Urinary bladder (tissue), 3 donors: ENCODE measurements at regions not wholly inside any gene's neighbourhood (a gene's known extent, or its start where the extent isn't known, plus 50 kb on each side); places are given as distances from the start of the nearest gene placed in this dataset.

Source experiments
- DNase-seq: peaks from one replicate; pipeline ENCODE4 v3.0.0-alpha.2; 2015; ENCODE audit errors: extremely low spot score
- H3K27ac ChIP-seq: one replicate; pipeline ENCODE4 v1.5.1; 2013; ENCODE audit warnings: low read depth, mild to moderate bottlenecking, moderate library complexity
- H3K36me3 ChIP-seq: one replicate; pipeline ENCODE4 v1.6.1; 2013; ENCODE audit warnings: mild to moderate bottlenecking, moderate library complexity; ENCODE audit not compliant: insufficient read depth
- H3K4me1 ChIP-seq: one replicate; pipeline ENCODE4 v1.6.1; 2013; ENCODE audit warnings: mild to moderate bottlenecking, moderate library complexity; ENCODE audit not compliant: insufficient read depth
- H3K4me3 ChIP-seq: one replicate; pipeline ENCODE4 v1.5.1; 2013; ENCODE audit warnings: low read depth, low read length
- WGBS: extraction: QIAGEN DNeasy Blood & Tissue Kit; methylation state at CpG from one replicate; pipeline ENCODE4 v1.1.7; 2013; 5-methylcytosine and 5-hydroxymethylcytosine counted together
- donor health status: healthy with polysubstance abuse.
- donor health status: healthy.

GRCh38 chr11:104319396-104319795, 155.4 kb upstream of the PDGFD start:
- Histone ChIP-seq H3K27ac (no peak overlapping the region), H3K4me1 (no peaks in the 10 kb centered on the region), H3K36me3 (no peaks in the 10 kb centered on the region), H3K4me3 (no peak overlapping the region)
- WGBS, result 86% methylated on average over 4 of the region's 4 CpGs
- no peak for DNase-seq

DNA sequence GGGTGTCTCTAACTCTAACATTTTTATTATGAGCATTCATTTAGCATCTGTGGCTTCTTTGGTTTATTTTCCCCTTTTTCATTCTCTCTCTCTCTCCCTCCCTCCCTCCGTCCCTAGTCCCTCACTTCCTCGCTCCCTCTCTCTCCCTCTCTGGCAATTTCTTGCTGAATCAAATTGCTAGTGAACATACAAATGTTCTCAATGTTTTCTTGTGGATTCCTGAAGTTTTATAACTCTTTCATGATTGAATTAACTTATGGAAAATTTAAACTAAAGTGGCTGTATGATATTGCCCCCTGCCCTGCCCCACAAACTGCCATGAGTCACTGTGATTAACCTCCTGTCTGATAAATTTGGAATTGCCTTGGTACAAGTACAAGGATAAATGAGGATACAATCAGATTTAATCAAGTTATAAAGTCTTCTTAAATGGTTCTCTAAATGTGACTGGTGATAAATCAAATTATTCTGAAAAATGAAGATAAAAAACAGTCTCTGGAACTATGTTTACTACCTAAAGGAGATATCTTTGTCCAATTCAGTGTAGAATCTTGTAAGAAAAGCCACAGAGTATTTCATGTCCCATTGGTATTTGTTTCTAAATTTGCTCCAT, 143.0 kb upstream of the PDGFD start:
- Histone ChIP-seq H3K4me1 (no peaks in the 10 kb centered on the region), H3K4me3 (no peak overlapping the region), H3K36me3 (no peaks in the 10 kb centered on the region), H3K27ac (no peak overlapping the region)
- DNase-seq, result no peak
- WGBS, result 82% methylated on average over 2 of the region's 2 CpGs

GRCh38 chr11:104301776-104302175, 137.8 kb upstream of the PDGFD start:
- H3K27ac ChIP-seq, result no peak overlapping the region
- no peak for DNase-seq
- WGBS, result 73% methylated on average over 1 of the region's 1 CpG
- H3K4me1 ChIP-seq, result no peaks in the 10 kb centered on the region
- no peak overlapping the region for H3K4me3 ChIP-seq
- no peaks in the 10 kb centered on the region for H3K36me3 ChIP-seq

- H3K4me3 ChIP-seq, result no peak overlapping the region
- H3K27ac ChIP-seq, result no peak overlapping the region
- H3K4me1 ChIP-seq, result no peaks in the 10 kb centered on the region
- no peak for DNase-seq
- H3K36me3 ChIP-seq, result no peaks in the 10 kb centered on the region
- 63% methylated on average over 2 of the region's 2 CpGs for WGBS
Observed at GRCh38 chr11:104291646-104292045, 127.7 kb upstream of the PDGFD start.

- 69% methylated on average over 1 of the region's 1 CpG for WGBS
- no peak overlapping the region for H3K27ac ChIP-seq
Observed at GRCh38 chr11:104286129-104286528, 122.2 kb upstream of the PDGFD start.

DNA sequence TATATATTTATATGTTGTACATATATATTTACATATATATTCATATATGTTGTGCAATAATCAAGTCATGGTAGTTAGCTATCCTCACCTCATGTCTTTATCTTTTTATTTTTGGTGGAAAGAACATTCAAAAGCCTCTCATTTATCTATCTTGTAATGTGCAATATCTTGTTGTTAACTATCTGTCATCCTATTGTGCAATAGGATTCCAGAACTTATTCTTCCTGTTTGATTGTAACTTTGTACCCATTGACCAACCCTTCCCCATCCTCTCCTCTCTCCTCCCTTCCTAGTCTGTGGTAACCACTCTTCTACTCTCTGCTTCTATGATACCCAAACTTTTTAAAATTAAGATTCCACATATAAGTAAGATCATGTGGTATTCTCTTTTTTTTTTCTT, 115.6 kb upstream of the PDGFD start:
- no peaks in the 10 kb centered on the region for H3K4me1 ChIP-seq
- H3K36me3 ChIP-seq, result no peaks in the 10 kb centered on the region
- no peak overlapping the region for H3K27ac ChIP-seq
- no peak for DNase-seq
- H3K4me3 ChIP-seq, result no peak overlapping the region

More at GRCh38 chr11:104286129-104286528, 122.2 kb upstream of the PDGFD start:
- Histone ChIP-seq H3K4me3 (no peak overlapping the region), H3K4me1 (no peaks in the 10 kb centered on the region), H3K36me3 (no peaks in the 10 kb centered on the region)
- DNase-seq, result no peak

- no peak for DNase-seq
- no peaks in the 10 kb centered on the region for H3K36me3 ChIP-seq
- 54% methylated on average over 2 of the region's 2 CpGs for WGBS
- H3K27ac ChIP-seq, result no peak overlapping the region
- H3K4me1 ChIP-seq, result no peaks in the 10 kb centered on the region
- no peak overlapping the region for H3K4me3 ChIP-seq
Observed at GRCh38 chr11:104275992-104276391, 112.0 kb upstream of the PDGFD start.

- WGBS, result 77% methylated on average over 2 of the region's 2 CpGs
- DNase-seq, result no peak
- H3K36me3 ChIP-seq, result no peaks in the 10 kb centered on the region
- H3K4me3 ChIP-seq, result no peak overlapping the region
- no peaks in the 10 kb centered on the region for H3K4me1 ChIP-seq
- H3K27ac ChIP-seq, result no peak overlapping the region
Observed at GRCh38 chr11:104260456-104260855, 96.5 kb upstream of the PDGFD start.

- no peaks in the 10 kb centered on the region for H3K36me3 ChIP-seq
- no peak for DNase-seq
- WGBS, result 62% methylated on average over 4 of the region's 4 CpGs
Observed at GRCh38 chr11:104259121-104259610, 95.2 kb upstream of the PDGFD start.

GRCh38 chr11:104256525-104256924, 92.6 kb upstream of the PDGFD start:
- Histone ChIP-seq H3K27ac (no peak overlapping the region), H3K4me3 (no peak overlapping the region), H3K36me3 (no peaks in the 10 kb centered on the region), H3K4me1 (no peaks in the 10 kb centered on the region)
- WGBS, result 81% methylated on average over 2 of the region's 2 CpGs
- no peak for DNase-seq

More at GRCh38 chr11:104259121-104259610, 95.2 kb upstream of the PDGFD start:
- no peak overlapping the region for H3K4me3 ChIP-seq
- no peak overlapping the region for H3K27ac ChIP-seq
- H3K4me1 ChIP-seq, result no peaks in the 10 kb centered on the region

DNA sequence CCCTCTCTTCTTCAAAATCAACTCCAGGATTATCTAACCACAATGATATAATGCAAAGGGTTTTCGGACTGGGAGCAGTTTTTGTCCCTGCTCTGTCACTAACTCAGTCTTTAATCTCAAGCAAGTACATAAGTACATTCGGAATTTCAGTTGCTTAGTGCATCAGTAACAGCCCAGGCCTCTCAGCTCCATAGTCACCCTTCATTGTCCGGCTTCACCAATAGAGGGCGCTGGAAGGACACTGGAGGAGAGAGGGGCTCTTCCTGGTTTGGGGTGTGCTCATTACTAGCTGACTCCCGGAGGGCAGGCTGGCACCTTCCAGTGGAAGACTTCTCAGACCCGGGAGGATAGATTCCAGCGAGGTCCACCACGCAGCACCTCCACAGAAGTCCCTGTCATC, 90.4 kb upstream of the PDGFD start:
- Histone ChIP-seq H3K27ac (no peak overlapping the region), H3K36me3 (no peaks in the 10 kb centered on the region), H3K4me3 (no peak overlapping the region), H3K4me1 (no peaks in the 10 kb centered on the region)
- no peak for DNase-seq
- 38% methylated on average over 8 of the region's 8 CpGs for WGBS

DNA sequence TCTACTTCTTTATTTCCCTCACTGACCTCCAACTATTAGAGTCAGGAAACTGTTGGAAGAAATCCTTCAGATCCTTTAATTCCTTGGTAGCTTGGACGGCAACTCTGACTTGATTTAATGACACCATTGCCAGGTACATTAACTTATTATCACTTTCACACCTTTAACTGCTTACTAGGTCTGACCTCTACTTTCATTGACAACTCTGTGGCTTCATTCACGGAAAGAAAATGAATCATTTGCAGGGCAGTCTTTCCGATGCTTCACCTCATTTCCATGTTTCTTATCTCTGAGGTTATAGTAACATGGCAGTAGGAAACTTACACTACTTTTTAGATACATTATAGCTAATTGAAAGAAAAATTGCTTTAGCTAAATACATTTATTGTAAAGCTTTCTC, 82.6 kb upstream of the PDGFD start:
- 69% methylated on average over 3 of the region's 3 CpGs for WGBS

GRCh38 chr11:104238916-104239315, 75.0 kb upstream of the PDGFD start:
- no peaks in the 10 kb centered on the region for H3K4me1 ChIP-seq
- WGBS, result 94% methylated on average over 3 of the region's 3 CpGs
- H3K4me3 ChIP-seq, result no peak overlapping the region
- no peak for DNase-seq
- no peaks in the 10 kb centered on the region for H3K36me3 ChIP-seq
- no peak overlapping the region for H3K27ac ChIP-seq

More for the DNA sequence above, 82.6 kb upstream of the PDGFD start:
- no peak overlapping the region for H3K4me3 ChIP-seq
- no peaks in the 10 kb centered on the region for H3K36me3 ChIP-seq
- H3K4me1 ChIP-seq, result no peaks in the 10 kb centered on the region
- DNase-seq, result no peak
- H3K27ac ChIP-seq, result no peak overlapping the region

DNA sequence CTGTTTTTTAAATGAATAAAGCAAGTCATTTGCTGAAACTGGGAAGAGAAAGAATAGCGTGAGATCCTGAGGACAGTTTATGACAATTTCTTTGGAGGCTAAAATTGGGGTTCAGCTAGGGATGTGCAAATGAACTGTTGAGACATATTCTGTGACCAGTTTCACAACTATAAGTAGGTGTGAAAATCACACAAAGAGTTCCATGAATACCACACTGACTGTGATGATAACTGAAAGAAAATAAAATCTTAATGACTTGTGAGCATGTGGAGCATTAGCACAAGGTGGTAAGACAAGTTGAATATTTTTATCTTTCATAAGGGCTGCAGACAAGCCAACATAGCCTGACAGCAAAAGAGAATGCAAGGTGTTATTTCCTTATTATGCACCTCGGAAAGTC, 61.1 kb upstream of the PDGFD start:
- DNase-seq, result no peak
- H3K27ac ChIP-seq, result no peak overlapping the region
- no peaks in the 10 kb centered on the region for H3K4me1 ChIP-seq
- no peaks in the 10 kb centered on the region for H3K36me3 ChIP-seq
- 88% methylated on average over 2 of the region's 2 CpGs for WGBS
- no peak overlapping the region for H3K4me3 ChIP-seq

DNA sequence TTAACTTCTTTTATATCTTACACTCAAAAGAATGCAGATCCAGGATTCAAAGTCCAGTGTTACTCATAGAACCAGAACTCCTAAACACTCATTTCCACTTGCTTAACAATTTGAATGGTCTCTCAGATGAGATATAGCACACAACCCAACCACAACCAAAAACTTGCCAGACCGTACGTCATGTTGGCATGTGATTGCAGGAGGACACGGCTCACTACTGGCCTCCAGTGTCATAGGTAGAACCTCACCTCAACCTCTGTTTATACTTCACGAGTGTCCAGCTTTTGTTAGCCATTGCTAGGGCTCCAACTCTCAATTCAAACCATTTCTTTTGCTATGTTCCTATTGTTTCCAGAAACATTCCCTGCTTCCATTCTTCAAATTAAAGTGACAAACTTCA, 58.5 kb upstream of the PDGFD start:
- Histone ChIP-seq H3K36me3 (no peaks in the 10 kb centered on the region), H3K27ac (no peak overlapping the region), H3K4me1 (no peaks in the 10 kb centered on the region), H3K4me3 (no peak overlapping the region)
- 86% methylated on average over 4 of the region's 4 CpGs for WGBS
- DNase-seq, result no peak
